GM20000 (cell line): ENCODE measurements at regions not wholly inside any gene's neighbourhood (a gene's known extent, or its start where the extent isn't known, plus 50 kb on each side); places are given as distances from the start of the nearest gene placed in this dataset.
A peak's percentile ranks its signal among the peaks of the same experiment; 100 is the strongest.
"Not testable (repeated sequence)": the region's sequence is repeated elsewhere in the genome, so short reads cannot be mapped to it uniquely, and the experiment has no call there.

Source experiments
- DNase-seq: peaks from one replicate; pipeline ENCODE4 v3.0.0; 2012; ENCODE audit warnings: low spot score
- CTCF ChIP-seq: IDR thresholded peaks from 2 replicates; pipeline ENCODE4 v1.5.1; 2012; ENCODE audit warnings: mild to moderate bottlenecking, control low read depth; ENCODE audit errors: extremely low read depth, missing control alignments

DNA sequence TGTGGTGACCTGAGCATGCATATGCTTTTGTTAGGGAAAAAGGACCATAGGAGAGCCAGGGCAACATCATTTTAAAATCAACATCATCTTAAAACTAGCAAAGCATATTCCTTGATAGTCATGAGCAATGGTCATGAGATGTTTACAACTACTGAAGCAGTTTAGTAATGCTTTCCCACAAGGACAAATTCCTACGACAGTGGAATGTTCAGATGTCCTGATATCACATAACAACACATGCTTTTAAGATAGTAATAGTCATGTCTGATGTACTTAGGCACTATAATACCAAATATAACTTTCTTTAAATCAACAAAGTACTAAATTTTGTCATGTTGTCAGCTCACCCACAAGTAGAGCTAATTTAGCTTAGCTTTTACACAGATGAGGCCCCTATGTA is 370.3 kb downstream of the HTR1B start:
- DNase-seq = no peak
- TF ChIP-seq CTCF = no peak

GRCh38 chr6:77089776-77090175 is 373.5 kb downstream of the HTR1B start:
- DNase-seq = no peak
- TF ChIP-seq CTCF = no peak

- DNase-seq = not testable (repeated sequence)
Measured at GRCh38 chr6:77087794-77088318, 375.4 kb downstream of the HTR1B start.

- TF ChIP-seq CTCF = no peak
- peak; percentile 5 for DNase-seq
Measured at GRCh38 chr6:77074037-77074713, 389.1 kb downstream of the HTR1B start.

DNA sequence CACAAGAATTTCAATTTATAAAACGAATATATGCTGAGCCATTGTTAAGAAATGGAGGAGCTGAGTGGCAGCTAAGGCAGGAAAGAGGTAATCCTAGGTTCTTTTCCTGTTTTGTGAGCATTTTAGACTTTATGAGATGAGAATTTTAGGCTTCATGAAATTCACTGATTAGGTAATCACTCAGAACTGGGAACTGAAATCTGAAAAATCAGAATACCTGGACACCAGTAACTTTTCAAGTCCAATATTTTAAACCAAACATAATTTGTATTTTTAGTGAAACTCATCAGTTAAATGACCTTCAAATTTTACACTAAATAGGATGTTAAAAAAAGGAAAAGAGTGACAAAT is 389.9 kb downstream of the HTR1B start:
- no peak for DNase-seq
- TF ChIP-seq CTCF = no peak

DNA sequence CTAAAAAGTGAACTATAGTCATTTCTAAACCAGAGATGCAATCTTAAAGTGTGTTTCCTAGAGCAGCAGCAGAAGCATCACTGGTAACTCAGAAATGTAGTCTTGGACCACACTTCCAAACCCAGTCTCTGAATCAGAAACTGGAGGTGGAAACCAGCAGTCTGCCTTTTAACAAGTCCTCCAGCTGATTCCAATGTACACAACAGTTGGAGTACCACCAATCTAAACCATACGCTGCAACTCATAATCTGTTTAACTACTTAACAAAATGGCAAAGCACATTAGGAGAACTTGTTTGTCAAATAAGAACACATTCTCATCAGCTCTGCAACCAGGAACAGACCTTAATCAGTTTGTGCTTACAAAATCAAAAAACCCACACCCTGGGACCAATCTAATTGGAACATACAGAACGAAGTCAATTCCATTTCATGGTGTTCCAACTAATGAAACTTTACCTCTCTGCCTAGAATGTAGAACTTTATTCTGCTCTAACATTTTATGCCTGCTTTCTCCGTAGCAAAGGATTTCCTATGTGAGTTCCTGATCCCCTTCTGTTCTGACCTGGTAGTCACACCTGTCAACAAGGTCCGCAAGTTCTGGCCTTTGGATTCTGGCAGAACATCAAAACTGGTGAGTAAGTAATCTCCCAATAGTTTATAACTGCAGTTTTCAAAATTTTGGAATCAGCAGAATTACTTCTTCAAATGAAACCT is 390.4 kb downstream of the HTR1B start:
- no peak for TF ChIP-seq CTCF
- DNase-seq = no peak

DNA sequence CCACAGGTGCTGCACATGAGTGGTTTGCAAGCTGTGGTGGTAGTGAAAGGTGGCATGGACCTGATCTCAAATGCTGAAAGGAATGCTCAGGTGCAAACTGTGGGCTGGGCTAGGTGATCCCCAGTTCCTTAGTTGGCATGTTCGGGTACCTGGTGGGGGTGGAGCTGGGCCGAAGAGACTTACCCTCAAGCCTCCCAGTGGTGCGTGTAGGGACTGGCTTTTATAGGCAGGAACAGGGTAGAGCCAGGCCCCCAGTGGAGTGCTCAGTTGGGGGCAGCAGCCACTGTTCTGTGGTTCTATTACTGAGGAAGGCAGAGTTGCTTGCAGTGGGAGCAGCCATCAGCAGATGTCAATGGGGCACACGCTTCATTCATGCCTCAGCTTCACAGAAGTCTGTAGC is 399.8 kb downstream of the HTR1B start:
- no peak for DNase-seq

More for the DNA sequence above, 399.8 kb downstream of the HTR1B start:
- no peak for TF ChIP-seq CTCF
